ENCODE measurements at regions not wholly inside any gene's neighbourhood (a gene's known extent, or its start where the extent isn't known, plus 50 kb on each side); places are given as distances from the start of the nearest gene placed in this dataset.
"Not testable (repeated sequence)": the region's sequence is repeated elsewhere in the genome, so short reads cannot be mapped to it uniquely, and the experiment has no call there.

DNA sequence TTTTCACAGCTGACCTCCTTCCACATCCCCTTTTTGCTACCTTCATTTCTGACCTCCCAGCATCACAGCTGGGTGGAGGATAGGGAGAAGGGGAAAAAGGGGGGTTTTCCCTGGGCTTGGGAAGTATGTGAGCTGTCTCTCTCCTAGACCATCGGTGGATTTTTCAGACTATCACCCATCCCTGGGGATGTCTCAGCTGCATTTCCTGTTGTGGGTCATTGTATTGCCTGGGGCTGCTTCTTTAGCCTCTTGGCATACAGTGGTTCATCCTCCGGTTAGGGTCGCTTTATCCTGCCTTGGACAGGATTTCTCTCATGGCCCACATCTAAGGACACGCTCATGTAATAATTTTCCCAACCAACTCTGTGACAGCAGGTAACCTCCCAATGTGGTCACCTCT lies 142.5 kb upstream of the ARG1 start:
- no peak for DNase-seq

DNA sequence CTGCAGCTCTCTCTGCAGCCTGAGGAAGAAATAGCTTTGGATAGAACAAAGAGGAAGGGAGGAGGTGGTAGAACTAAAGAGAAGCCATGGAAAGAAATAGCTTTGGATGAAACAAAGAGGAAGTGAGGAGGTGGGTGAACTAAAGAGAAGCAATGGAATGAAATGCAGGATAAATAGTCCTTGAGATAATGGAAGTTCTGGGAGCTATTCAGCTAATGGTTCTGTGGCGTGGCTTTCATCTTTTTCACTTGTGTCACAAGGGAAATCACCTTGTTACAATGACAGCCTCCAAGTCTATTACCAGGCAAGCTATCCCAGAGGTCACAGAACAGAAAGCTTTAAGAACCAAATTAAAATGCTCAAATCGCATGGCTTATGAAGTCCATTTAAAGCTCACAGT lies 141.3 kb upstream of the ARG1 start:
- DNase-seq = no peak

- no peak for DNase-seq
Measured at GRCh38 chr6:131433927-131434326, 139.1 kb upstream of the ARG1 start.

DNA sequence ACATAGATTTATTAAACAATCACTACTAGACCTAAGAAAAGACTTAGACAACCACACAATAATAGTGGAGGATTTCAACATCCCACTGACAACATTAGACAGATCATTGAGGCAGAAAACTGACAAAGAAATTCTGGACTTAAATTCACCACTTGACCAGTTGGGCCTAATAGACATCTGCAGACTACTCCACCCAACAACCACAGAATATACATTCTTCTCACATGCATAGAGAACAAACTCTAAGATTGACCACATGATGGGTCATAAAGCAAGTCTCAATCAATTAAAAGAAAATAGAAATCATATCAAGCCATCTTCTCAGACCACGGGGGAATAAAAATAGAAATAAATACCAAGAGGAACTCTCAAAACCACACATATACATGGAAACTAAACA lies 136.7 kb upstream of the ARG1 start:
- DNase-seq = no peak

GRCh38 chr6:131443014-131443413 lies 130.0 kb upstream of the ARG1 start:
- DNase-seq = no peak

DNA sequence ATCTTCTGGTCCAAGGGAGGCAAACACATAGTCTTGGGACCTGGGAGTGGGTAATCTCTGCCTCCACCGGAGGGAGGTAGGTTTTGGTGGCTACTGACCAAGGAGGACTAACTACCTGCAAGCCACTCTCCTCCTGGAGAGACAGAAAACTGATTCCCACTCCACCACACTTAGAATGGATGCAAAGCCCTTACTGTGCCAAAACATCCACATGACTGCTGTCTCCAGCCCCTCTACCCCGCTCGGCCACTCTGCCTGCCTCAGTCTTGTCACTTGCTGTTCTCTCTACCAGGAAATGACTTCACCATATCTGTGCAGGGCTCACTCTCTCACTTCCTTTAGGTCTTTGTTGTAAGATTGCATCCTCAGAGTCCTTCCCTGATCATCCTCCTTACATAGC lies 129.5 kb upstream of the ARG1 start:
- DNase-seq = no peak

- not testable (repeated sequence) for DNase-seq
Measured at GRCh38 chr6:131445356-131445755, 127.7 kb upstream of the ARG1 start.

DNA sequence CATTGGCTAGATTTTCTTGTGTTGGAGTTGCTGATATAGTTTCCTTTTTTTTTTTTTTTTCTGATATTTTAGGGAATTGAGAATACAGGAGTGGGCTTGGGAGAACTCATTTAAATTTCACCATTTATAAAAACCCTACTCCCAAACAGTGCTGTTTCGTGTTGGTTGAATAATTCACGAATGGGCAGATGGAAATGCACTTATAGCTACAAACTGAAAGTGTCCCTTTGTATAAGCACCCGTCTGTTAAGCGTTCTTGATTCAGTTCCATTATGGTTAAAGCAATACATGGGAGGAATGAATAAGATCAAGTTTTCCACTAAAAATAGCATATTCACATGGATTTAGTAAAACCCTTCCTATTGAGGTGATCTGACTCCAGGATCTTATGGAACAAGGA lies 122.2 kb upstream of the ARG1 start:
- no peak for DNase-seq

- DNase-seq = no peak
Measured at GRCh38 chr6:131451321-131452144, 121.5 kb upstream of the ARG1 start.

DNA sequence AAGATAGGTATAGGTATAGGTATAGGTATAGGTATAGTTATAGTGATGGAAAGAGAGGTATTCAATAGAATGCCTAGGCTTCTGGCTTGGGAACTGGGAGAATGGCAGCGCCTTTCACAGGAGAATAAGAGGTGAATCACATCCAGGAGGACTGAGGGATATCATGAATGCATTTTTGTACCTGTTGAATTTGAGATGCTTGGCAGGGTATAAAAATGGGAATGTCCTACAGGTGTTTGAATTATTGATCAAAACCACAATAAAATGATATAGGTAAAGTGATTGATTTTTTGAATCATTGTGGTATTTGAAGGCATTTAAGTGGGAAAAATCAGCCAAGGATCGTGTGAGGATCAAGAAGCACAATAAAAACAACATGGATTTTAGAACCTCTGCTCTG lies 119.2 kb upstream of the ARG1 start:
- DNase-seq = no peak

- DNase-seq = no peak
Measured at GRCh38 chr6:131456565-131456964, 116.5 kb upstream of the ARG1 start.

- no peak for DNase-seq
Measured at GRCh38 chr6:131459005-131459404, 114.0 kb upstream of the ARG1 start.

- no peak for DNase-seq
Measured at GRCh38 chr6:131460614-131461000, 112.4 kb upstream of the ARG1 start.

- DNase-seq = no peak
Measured at GRCh38 chr6:131469130-131469529, 103.9 kb upstream of the ARG1 start.

DNA sequence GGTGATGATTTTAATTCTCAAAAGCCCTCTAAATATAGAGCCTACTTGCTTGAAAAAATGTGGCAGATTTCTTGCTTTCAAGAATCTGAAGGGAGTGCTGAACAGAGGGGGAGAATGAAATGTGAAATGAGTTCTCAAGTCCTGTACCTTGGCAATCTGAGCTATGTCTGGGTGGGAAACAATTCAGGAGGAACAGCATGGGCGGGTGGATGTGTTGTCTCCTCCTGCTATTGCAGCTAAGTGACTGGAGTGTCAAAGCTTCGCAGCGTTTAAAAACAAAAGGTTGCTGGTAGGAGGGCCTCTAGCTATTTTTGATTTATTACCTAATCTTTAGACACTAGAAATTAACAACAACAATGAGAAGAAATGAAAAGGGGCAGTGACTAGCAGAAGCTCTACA lies 102.5 kb upstream of the ARG1 start:
- DNase-seq = no peak

DNA sequence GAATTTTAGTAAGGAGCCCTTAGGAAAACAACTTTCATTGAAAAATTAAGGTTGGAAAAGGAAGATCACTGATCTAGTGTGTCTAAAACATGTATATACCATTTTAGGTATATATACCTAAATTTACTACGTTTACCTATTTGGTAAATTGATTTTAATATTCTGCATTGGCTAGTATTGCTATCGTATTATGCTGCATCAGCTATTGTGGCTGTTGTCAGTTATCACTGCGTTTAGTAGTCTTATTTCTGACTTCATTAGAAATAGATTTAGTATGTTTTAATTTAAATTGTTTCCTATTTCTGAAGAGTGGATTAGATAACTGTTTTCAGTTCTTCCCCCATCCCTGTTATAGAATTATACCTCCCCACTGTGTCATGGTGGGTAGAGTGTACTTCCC lies 101.7 kb upstream of the ARG1 start:
- no peak for DNase-seq

GRCh38 chr6:131473303-131473702 lies 99.7 kb upstream of the ARG1 start:
- not testable (repeated sequence) for DNase-seq

GRCh38 chr6:131476362-131476761 lies 96.7 kb upstream of the ARG1 start:
- no peak for DNase-seq

GRCh38 chr6:131478740-131479211 lies 94.2 kb upstream of the ARG1 start:
- not testable (repeated sequence) for DNase-seq

GRCh38 chr6:131486608-131487007 lies 86.4 kb upstream of the ARG1 start:
- DNase-seq = no peak

DNA sequence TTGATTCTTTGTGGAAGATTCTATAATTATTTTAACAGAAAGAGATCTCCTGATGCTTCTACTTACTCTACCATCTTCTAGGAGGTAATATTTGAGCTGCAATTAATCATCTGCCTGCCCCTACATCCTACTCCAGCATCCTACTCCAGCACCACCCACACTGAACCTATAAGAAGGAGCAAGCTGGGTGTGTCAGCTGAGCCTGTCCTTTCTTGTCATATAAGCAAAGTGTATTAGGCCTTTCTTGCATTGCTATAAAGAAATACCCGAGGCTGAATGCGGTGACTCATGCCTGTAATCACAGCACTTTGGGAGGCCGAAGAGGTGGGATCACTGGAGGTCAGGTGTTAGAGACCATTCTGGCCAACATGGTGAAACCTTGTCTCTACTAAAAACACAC lies 84.2 kb upstream of the ARG1 start:
- no peak for DNase-seq

DNA sequence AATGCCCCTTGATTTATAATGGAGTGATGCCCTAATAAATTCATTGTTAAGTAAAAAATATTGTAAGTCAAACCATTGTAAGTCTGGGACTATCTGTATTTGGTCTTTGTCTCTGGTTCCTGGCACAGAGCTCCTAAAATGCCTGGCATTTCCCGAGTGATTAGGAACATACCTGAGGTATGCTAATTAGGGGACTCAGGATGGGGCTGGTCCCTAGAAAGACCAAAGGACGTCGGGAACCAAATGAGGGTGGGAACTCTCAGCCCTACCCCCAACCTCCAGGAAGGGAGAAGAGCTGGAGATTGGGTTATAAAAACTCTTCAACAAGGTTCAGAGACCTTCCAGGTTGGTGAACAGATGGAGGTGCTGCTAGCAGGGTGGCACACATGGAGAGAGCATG lies 82.6 kb upstream of the ARG1 start:
- DNase-seq = no peak

DNA sequence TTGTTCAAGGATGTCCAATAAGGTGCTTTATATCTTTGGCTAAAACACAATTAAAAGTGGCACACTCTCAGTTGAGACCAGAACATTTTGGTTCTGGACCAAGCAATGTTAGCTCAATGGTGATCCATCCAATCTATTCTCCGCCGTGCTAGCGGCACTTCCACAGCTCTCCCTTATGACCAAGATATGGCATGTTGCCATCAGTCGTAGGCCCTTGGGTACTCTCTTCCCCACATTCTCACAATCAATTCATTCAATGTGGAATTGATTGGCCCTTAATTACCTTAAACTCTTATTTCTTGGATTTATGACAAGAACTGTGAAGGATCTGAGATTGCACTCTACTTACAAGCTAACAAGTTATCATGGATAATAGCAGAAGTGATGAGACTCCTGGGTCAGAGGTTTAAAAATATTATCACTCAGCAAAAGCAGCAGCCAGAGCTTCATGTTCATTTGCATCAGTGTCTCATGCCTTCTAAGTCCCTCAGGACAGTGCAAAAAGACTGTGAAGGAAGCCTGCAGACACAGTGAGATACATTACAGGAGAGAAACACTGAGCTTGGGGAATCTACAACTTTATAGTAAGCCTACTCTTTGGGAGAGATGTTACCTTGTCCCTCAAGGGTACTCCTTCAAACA lies 80.0 kb upstream of the ARG1 start:
- no peak for DNase-seq

DNA sequence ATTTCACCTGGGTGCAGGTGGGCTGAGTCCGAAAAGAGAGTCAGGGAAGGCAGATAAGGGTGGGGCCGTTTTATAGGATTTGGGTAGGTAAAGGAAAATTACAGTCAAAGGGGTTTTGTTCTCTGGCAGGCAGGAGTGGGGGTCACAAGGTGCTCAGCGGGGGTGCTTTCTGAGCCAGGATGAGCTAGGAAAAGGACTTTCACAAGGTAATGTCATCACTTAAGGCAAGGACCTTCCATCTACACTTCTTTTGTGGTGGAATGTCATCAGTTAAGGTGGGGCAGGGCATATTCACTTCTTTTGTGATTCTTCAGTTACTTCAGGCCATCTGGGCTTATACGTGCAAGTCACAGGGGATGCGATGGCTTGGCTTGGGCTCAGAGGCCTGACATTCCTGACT lies 68.6 kb upstream of the ARG1 start:
- not testable (repeated sequence) for DNase-seq

DNA sequence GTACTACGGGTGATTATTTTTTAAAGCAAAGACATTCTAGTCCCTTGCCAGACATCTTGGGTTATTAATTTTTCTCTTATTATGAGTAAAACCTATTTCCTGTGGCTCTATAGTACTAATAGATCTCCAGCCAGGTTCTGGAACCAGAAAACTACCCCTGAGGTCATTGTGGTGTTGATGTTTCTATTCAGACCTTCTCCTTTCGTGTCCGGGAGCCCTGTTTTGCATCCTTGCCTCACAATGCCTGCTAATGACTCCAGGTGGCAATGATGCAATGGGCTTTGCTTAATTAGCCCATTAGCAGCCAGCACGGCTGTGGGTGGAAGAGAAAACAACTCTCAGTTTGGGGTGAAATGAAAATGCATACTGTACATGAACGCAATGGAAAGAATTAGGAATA lies 62.9 kb upstream of the ARG1 start:
- DNase-seq = no peak

Measured in NCI-H1930 (cell line).